ENCODE measurements at regions not wholly inside any gene's neighbourhood (a gene's known extent, or its start where the extent isn't known, plus 50 kb on each side); places are given as distances from the start of the nearest gene placed in this dataset.

GRCh38 chr1:81435175-81435574 lies 365.6 kb upstream of the ADGRL2 start:
- DNase-seq (ENCODE audit: low spot score): no peak
- ChIA-PET POLR2A (ENCODE audit: low non-redundant PET) (no interaction called here), CTCF (no interaction called here)
- no peaks in the 10 kb centered on the region for H3K27me3 ChIP-seq (replicated peaks; ENCODE audit: insufficient read depth, low read depth, low read length, poor library complexity)
- H3K4me1 ChIP-seq (ENCODE audit: insufficient read depth, low read length, poor library complexity, severe bottlenecking): no peaks in the 10 kb centered on the region
- BruUV-seq (replicated peaks): no TSS peak
- TF ChIP-seq CTCF (conservative IDR thresholded peaks at IDR 0.05; ENCODE audit: low read depth, low read length): no peak
- TF ChIP-seq EZH2 (IDR thresholded peaks at IDR 0.05; ENCODE audit: borderline replicate concordance, low read depth, low read length, poor library complexity, severe bottlenecking): no peak
- no peak overlapping the region for H3K4me3 ChIP-seq (ENCODE audit: low read depth, low read length, poor library complexity, severe bottlenecking)
- H3K9me3 ChIP-seq (ENCODE audit: low read depth, low read length, poor library complexity, severe bottlenecking): no peaks in the 10 kb centered on the region
- H3K27ac ChIP-seq (ENCODE audit: low read depth, low read length, poor library complexity, severe bottlenecking): no peak overlapping the region
- intact Hi-C loops (cut with micrococcal nuclease; ENCODE audit: unreplicated experiment): no loop called here
- no peaks in the 10 kb centered on the region for H3K36me3 ChIP-seq (ENCODE audit: insufficient read depth, low read length, poor library complexity, severe bottlenecking)

DNA sequence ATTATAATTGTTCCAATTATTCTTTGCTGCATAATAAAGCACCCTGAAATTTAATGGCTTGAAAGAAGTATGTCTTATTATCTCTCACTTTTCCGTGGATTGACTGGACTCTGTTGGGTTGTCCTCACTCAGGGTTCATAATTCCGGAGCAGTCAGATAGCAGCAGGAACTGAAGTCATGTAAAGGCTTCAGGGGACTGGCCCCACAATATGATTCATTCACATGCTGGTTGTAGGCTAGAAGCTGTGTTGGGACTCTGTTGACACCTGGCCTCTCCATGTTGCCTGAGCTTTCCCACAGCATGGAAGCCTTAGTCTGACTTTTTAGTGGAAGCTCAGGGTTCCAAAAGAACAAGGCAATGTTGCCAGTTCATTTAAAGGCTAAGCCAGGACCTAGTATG lies 367.1 kb upstream of the ADGRL2 start:
- intact Hi-C loops (cut with micrococcal nuclease; ENCODE audit: unreplicated experiment): no loop called here
- TF ChIP-seq EZH2 (IDR thresholded peaks at IDR 0.05; ENCODE audit: borderline replicate concordance, low read depth, low read length, poor library complexity, severe bottlenecking) (no peak), CTCF (conservative IDR thresholded peaks at IDR 0.05; ENCODE audit: low read depth, low read length) (no peak)
- ChIA-PET CTCF (no interaction called here), POLR2A (ENCODE audit: low non-redundant PET) (no interaction called here)
- Histone ChIP-seq H3K27me3 (replicated peaks; ENCODE audit: insufficient read depth, low read depth, low read length, poor library complexity) (no peaks in the 10 kb centered on the region), H3K9me3 (ENCODE audit: low read depth, low read length, poor library complexity, severe bottlenecking) (no peaks in the 10 kb centered on the region), H3K4me3 (ENCODE audit: low read depth, low read length, poor library complexity, severe bottlenecking) (no peak overlapping the region), H3K27ac (ENCODE audit: low read depth, low read length, poor library complexity, severe bottlenecking) (no peak overlapping the region), H3K36me3 (ENCODE audit: insufficient read depth, low read length, poor library complexity, severe bottlenecking) (no peaks in the 10 kb centered on the region), H3K4me1 (ENCODE audit: insufficient read depth, low read length, poor library complexity, severe bottlenecking) (no peaks in the 10 kb centered on the region)
- BruUV-seq (replicated peaks): no TSS peak
- no peak for DNase-seq (ENCODE audit: low spot score)

DNA sequence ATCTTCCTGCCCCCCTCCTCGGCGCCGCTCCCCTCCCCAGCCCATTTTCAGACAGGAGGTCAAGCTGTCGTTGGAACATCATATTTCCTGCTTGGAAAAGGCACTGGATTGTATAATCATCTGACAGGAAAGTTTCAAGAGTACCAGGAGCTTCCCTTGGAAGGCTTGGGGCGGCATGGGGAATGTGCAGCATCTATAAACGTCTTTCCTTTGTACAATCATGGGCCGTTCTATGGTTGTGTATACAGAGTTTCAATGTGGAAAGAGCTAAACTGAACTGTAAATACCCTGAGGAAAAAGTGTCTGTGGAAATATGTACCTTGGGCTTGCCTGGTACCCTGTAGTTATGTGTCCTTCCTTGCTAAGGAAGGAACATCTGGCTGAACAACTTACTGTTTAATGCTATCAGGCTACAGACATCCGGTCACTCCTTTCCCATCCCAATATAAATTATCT lies 368.1 kb upstream of the ADGRL2 start:
- H3K4me1 ChIP-seq (ENCODE audit: insufficient read depth, low read length, poor library complexity, severe bottlenecking): no peaks in the 10 kb centered on the region
- no peak for TF ChIP-seq EZH2 (IDR thresholded peaks at IDR 0.05; ENCODE audit: borderline replicate concordance, low read depth, low read length, poor library complexity, severe bottlenecking)
- TF ChIP-seq CTCF (conservative IDR thresholded peaks at IDR 0.05; ENCODE audit: low read depth, low read length): no peak
- ChIA-PET POLR2A (ENCODE audit: low non-redundant PET) (no interaction called here), CTCF (no interaction called here)
- H3K36me3 ChIP-seq (ENCODE audit: insufficient read depth, low read length, poor library complexity, severe bottlenecking): no peaks in the 10 kb centered on the region
- no peaks in the 10 kb centered on the region for H3K27me3 ChIP-seq (replicated peaks; ENCODE audit: insufficient read depth, low read depth, low read length, poor library complexity)
- no peak for DNase-seq (ENCODE audit: low spot score)
- no peak overlapping the region for H3K4me3 ChIP-seq (ENCODE audit: low read depth, low read length, poor library complexity, severe bottlenecking)
- no peak overlapping the region for H3K27ac ChIP-seq (ENCODE audit: low read depth, low read length, poor library complexity, severe bottlenecking)
- intact Hi-C loops (cut with micrococcal nuclease; ENCODE audit: unreplicated experiment): no loop called here
- BruUV-seq (replicated peaks): no TSS peak
- no peaks in the 10 kb centered on the region for H3K9me3 ChIP-seq (ENCODE audit: low read depth, low read length, poor library complexity, severe bottlenecking)

All from A673 (cell line).